Sigmoid colon (tissue), 4 donors: ENCODE measurements at regions not wholly inside any gene's neighbourhood (a gene's known extent, or its start where the extent isn't known, plus 50 kb on each side); places are given as distances from the start of the nearest gene placed in this dataset.

Experiments used
- EP300 ChIP-seq, 4 donors: sonication (generic); formaldehyde crosslinking; IDR thresholded peaks; one replicate each; pipeline ENCODE4 v1.6.1; 2017; ENCODE audit warnings: antibody characterized with exemption in 4 of 4
- POLR2A ChIP-seq, 2 donors: fragments of 450-650 bp; IDR thresholded peaks; one replicate each; pipeline ENCODE4 v1.6.1; 2016; ENCODE audit warnings: antibody characterized with exemption in 2 of 2, mild to moderate bottlenecking in 2 of 2, moderate library complexity in 2 of 2
- POLR2AphosphoS5 ChIP-seq, 4 donors: sonication (generic); formaldehyde crosslinking; IDR thresholded peaks; one replicate each; pipeline ENCODE4 v1.6.1; 2017; ENCODE audit warnings: antibody characterized with exemption in 4 of 4
- TF ChIP-seq, protein P1 (sequence below), 4 experiments: fragments of 450-650 bp in 3 of 4; fragments of 200-600 bp in 1 of 4; IDR thresholded peaks; one replicate each; pipeline ENCODE4 v1.5.1; 2016 to 2019; ENCODE audit warnings: antibody characterized with exemption in 4 of 4, mild to moderate bottlenecking in 3 of 4, moderate library complexity in 2 of 4

DNA sequence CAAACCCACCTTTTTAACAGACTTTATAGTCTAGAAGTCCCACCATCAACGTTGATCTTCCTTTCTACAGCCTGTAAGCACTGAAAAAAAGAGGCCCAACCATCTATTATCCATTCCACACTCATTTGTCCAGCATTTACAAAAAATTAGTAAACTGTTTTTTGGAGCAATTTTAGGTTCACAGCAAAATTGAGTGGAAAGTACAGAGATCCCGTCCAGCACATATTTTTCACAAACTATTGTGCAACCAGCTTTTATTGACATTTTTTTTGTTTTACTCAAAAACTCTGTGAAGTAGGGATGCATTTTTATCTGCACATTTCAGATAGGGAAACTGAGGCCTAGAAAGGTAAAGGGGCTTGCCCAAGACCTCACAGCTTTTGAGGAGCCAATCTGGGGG lies 68.6 kb downstream of the TNP1 start:
- TF ChIP-seq POLR2A (IDR thresholded peaks at IDR 0.05) (no peak), POLR2AphosphoS5 (IDR thresholded peaks at IDR 0.05) (peak in 2 of 4 donors; percentile 13 to 36), EP300 (IDR thresholded peaks at IDR 0.05) (no peak)
- TF ChIP-seq, protein P1, sequence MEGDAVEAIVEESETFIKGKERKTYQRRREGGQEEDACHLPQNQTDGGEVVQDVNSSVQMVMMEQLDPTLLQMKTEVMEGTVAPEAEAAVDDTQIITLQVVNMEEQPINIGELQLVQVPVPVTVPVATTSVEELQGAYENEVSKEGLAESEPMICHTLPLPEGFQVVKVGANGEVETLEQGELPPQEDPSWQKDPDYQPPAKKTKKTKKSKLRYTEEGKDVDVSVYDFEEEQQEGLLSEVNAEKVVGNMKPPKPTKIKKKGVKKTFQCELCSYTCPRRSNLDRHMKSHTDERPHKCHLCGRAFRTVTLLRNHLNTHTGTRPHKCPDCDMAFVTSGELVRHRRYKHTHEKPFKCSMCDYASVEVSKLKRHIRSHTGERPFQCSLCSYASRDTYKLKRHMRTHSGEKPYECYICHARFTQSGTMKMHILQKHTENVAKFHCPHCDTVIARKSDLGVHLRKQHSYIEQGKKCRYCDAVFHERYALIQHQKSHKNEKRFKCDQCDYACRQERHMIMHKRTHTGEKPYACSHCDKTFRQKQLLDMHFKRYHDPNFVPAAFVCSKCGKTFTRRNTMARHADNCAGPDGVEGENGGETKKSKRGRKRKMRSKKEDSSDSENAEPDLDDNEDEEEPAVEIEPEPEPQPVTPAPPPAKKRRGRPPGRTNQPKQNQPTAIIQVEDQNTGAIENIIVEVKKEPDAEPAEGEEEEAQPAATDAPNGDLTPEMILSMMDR (IDR thresholded peaks at IDR 0.05) = no peak
